WTC11 (cell line): ENCODE measurements at regions not wholly inside any gene's neighbourhood (a gene's known extent, or its start where the extent isn't known, plus 50 kb on each side); places are given as distances from the start of the nearest gene placed in this dataset.

Experiments used
- ATAC-seq: fragments of 200-7000 bp; cut with Tn5 transposase; 2 replicates; pipeline ENCODE4 v1.10.0; 2021; ENCODE audit warnings: mild to moderate bottlenecking, moderate library complexity
- CTCF ChIA-PET: fragments of 300-600 bp; sonication (Branson Sonifier 250); formaldehyde crosslinking; loops from one replicate; lab custom pipeline; 2021; ENCODE audit warnings: antibody characterized with exemption; lab: Charles Lee
- POLR2A ChIA-PET: fragments of 350-600 bp; sonication (Branson Sonifier 250); formaldehyde crosslinking; loops from one replicate; lab custom pipeline; 2021; ENCODE audit warnings: antibody characterized with exemption; lab: Charles Lee
- DNase-seq: peaks from one replicate; pipeline ENCODE4 v3.0.0; 2021; ENCODE audit warnings: low spot score
- H3K27ac Mint-ChIP-seq: 2 replicates; pipeline ENCODE4 v1.8.0; 2021; ENCODE audit warnings: mixed read lengths
- H3K27me3 Mint-ChIP-seq: 2 replicates; pipeline ENCODE4 v1.8.0; 2021; ENCODE audit warnings: low read depth, mild to moderate bottlenecking, moderate library complexity, mixed read lengths
- H3K36me3 Mint-ChIP-seq: 2 replicates; pipeline ENCODE4 v1.8.0; 2021; ENCODE audit warnings: mixed read lengths
- H3K4me1 Mint-ChIP-seq: 2 replicates; pipeline ENCODE4 v1.8.0; 2022; ENCODE audit warnings: mixed read lengths
- H3K4me3 Mint-ChIP-seq: 2 replicates; pipeline ENCODE4 v1.8.0; 2021; ENCODE audit warnings: mild to moderate bottlenecking, moderate library complexity, mixed read lengths
- H3K9me3 Mint-ChIP-seq: 2 replicates; pipeline ENCODE4 v1.8.0; 2021; ENCODE audit warnings: mixed read lengths
- ELF4 ChIP-seq: sonication (generic); formaldehyde crosslinking; IDR thresholded peaks from 2 replicates; pipeline ENCODE4 v1.8.1; 2022; ENCODE audit warnings: low read depth, mild to moderate bottlenecking, moderate library complexity, missing genetic modification reagents
- EMX1 ChIP-seq: fragments of 250-450 bp; sonication (Bioruptor Pico); IDR thresholded peaks from 2 replicates; pipeline ENCODE4 v1.8.0; 2021; ENCODE audit warnings: mild to moderate bottlenecking
- ETV6 ChIP-seq: sonication (generic); formaldehyde crosslinking; IDR thresholded peaks from 2 replicates; pipeline ENCODE4 v1.8.1; 2022; ENCODE audit warnings: mild to moderate bottlenecking, missing genetic modification reagents
- JAZF1 ChIP-seq: fragments of 250-450 bp; sonication (Bioruptor Pico); IDR thresholded peaks from 2 replicates; pipeline ENCODE4 v1.9.0; 2021; ENCODE audit warnings: moderate library complexity, mild to moderate bottlenecking, inconsistent platforms
- JUN ChIP-seq: sonication (generic); formaldehyde crosslinking; IDR thresholded peaks from 2 replicates; pipeline ENCODE4 v1.8.0; 2023; ENCODE audit warnings: mild to moderate bottlenecking, missing genetic modification reagents
- MXD4 ChIP-seq: fragments of 250-450 bp; sonication (Bioruptor Pico); IDR thresholded peaks from 2 replicates; pipeline ENCODE4 v1.8.0; 2021; ENCODE audit warnings: mild to moderate bottlenecking, moderate library complexity, borderline replicate concordance
- MYBL2 ChIP-seq: sonication (generic); formaldehyde crosslinking; IDR thresholded peaks from 2 replicates; pipeline ENCODE4 v1.8.1; 2023; ENCODE audit warnings: mild to moderate bottlenecking, moderate library complexity, missing genetic modification reagents
- NFATC4 ChIP-seq: fragments of 250-450 bp; sonication (Bioruptor Pico); IDR thresholded peaks from 2 replicates; pipeline ENCODE4 v1.9.0; 2021; ENCODE audit warnings: mild to moderate bottlenecking
- NR1H2 ChIP-seq: sonication (generic); formaldehyde crosslinking; IDR thresholded peaks from 2 replicates; pipeline ENCODE4 v1.9.0; 2021; ENCODE audit warnings: mild to moderate bottlenecking, moderate library complexity, missing genetic modification reagents
- SP1 ChIP-seq: sonication (generic); formaldehyde crosslinking; conservative IDR thresholded peaks from 2 replicates; pipeline ENCODE4 v1.8.1; 2022; ENCODE audit warnings: missing genetic modification reagents
- TEAD1 ChIP-seq: sonication (generic); formaldehyde crosslinking; IDR thresholded peaks from 2 replicates; pipeline ENCODE4 v1.8.0; 2022; ENCODE audit warnings: mild to moderate bottlenecking, missing genetic modification reagents
- TP53 ChIP-seq: sonication (generic); formaldehyde crosslinking; IDR thresholded peaks from 2 replicates; pipeline ENCODE4 v1.8.1; 2023; ENCODE audit warnings: mild to moderate bottlenecking, missing genetic modification reagents
- ZNF317 ChIP-seq: sonication (generic); formaldehyde crosslinking; IDR thresholded peaks from 2 replicates; pipeline ENCODE4 v1.8.1; 2023; ENCODE audit warnings: low read depth, mild to moderate bottlenecking, moderate library complexity, missing genetic modification reagents, borderline replicate concordance
- TF ChIP-seq, protein P1 (sequence below): sonication (generic); formaldehyde crosslinking; IDR thresholded peaks from 2 replicates; pipeline ENCODE4 v1.8.0; 2022; ENCODE audit warnings: mild to moderate bottlenecking, missing genetic modification reagents
- TF ChIP-seq, protein P2 (sequence below): sonication (generic); formaldehyde crosslinking; IDR thresholded peaks from 2 replicates; pipeline ENCODE4 v1.8.0; 2022; ENCODE audit warnings: mild to moderate bottlenecking, missing genetic modification reagents
- TF ChIP-seq, protein P3 (sequence below): fragments of 250-450 bp; sonication (Bioruptor Pico); IDR thresholded peaks from 2 replicates; pipeline ENCODE4 v1.9.0; 2021; ENCODE audit warnings: moderate library complexity, mild to moderate bottlenecking, inconsistent platforms, borderline replicate concordance
- TF ChIP-seq, protein P4 (sequence below): sonication (generic); formaldehyde crosslinking; IDR thresholded peaks from 2 replicates; pipeline ENCODE4 v1.8.1; 2023; ENCODE audit warnings: mild to moderate bottlenecking, missing genetic modification reagents, borderline replicate concordance
- TF ChIP-seq, protein P5 (sequence below): fragments of 250-450 bp; sonication (Bioruptor Pico); IDR thresholded peaks from 2 replicates; pipeline ENCODE4 v1.8.0; 2021; ENCODE audit warnings: mild to moderate bottlenecking
- TF ChIP-seq, protein P6 (sequence below): sonication (generic); formaldehyde crosslinking; IDR thresholded peaks from 2 replicates; pipeline ENCODE4 v1.8.1; 2022; ENCODE audit warnings: low read depth, missing genetic modification reagents, borderline replicate concordance

DNA sequence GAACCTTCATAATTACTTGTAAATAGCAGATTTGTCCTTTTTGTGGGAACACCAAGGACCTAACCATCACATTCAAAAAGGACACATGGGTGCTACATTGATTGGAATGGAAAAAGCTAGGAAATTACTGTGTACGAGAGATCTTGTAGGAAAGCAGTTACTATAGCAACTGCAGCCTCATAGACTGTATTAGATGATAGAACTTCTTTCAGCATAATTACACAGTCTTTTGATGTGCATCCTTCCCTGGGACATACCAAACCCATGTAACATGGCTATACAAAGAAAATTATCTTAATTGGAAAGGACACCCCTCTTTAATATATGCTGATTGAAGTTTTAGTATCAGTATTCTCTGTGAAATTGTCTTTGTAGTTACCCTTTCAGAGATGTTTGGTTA, 130.7 kb upstream of the CTSO start:
- TF ChIP-seq JUN (CRISPR knock-in tag): no peak
- no peak for TF ChIP-seq ZNF317 (CRISPR knock-in tag)
- TF ChIP-seq SP1 (CRISPR knock-in tag): no peak
- TF ChIP-seq, protein P1, sequence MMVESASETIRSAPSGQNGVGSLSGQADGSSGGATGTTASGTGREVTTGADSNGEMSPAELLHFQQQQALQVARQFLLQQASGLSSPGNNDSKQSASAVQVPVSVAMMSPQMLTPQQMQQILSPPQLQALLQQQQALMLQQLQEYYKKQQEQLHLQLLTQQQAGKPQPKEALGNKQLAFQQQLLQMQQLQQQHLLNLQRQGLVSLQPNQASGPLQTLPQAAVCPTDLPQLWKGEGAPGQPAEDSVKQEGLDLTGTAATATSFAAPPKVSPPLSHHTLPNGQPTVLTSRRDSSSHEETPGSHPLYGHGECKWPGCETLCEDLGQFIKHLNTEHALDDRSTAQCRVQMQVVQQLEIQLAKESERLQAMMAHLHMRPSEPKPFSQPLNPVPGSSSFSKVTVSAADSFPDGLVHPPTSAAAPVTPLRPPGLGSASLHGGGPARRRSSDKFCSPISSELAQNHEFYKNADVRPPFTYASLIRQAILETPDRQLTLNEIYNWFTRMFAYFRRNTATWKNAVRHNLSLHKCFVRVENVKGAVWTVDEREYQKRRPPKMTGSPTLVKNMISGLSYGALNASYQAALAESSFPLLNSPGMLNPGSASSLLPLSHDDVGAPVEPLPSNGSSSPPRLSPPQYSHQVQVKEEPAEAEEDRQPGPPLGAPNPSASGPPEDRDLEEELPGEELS (CRISPR knock-in tag): no peak
- TF ChIP-seq ELF4: no peak
- TF ChIP-seq TEAD1 (CRISPR knock-in tag): no peak
- TF ChIP-seq MYBL2 (CRISPR knock-in tag): no peak
- ATAC-seq (no peak), DNase-seq (no peak)
- POLR2A ChIA-PET: no interaction called here
- Mint-ChIP-seq H3K4me1 (no peaks in the 10 kb centered on the region), H3K27me3 (no peaks in the 10 kb centered on the region), H3K9me3 (peaks cover 15% of the 10 kb centered on the region), H3K4me3 (no peak overlapping the region), H3K36me3 (peaks cover 8% of the 10 kb centered on the region), H3K27ac (no peak overlapping the region)
- CTCF ChIA-PET: no interaction called here

DNA sequence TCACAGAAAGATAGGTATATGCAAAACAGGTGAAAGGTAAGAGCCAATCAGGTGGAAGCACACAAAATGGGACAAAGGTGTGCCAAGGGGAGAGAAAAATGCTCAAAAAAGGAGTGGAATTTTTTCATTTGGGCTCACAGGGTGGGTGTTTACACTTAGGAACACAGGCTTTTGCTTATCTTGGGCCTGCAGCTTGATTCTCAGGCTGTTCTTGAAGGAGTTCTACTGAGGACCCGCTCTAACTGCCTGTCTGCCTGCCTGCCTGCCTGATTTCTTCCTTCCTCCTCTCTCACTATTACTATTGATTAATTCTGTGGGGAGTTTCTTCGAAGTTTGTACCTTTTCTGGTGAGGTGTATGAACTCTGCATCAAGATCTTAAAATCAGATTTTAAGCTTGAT, 120.3 kb upstream of the CTSO start:
- no peak for TF ChIP-seq TEAD1 (CRISPR knock-in tag)
- TF ChIP-seq, protein P2, sequence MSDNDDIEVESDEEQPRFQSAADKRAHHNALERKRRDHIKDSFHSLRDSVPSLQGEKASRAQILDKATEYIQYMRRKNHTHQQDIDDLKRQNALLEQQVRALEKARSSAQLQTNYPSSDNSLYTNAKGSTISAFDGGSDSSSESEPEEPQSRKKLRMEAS (CRISPR knock-in tag): no peak
- no peak for TF ChIP-seq ETV6 (CRISPR knock-in tag)
- TF ChIP-seq, protein P1 (CRISPR knock-in tag): no peak
- TF ChIP-seq, protein P3, sequence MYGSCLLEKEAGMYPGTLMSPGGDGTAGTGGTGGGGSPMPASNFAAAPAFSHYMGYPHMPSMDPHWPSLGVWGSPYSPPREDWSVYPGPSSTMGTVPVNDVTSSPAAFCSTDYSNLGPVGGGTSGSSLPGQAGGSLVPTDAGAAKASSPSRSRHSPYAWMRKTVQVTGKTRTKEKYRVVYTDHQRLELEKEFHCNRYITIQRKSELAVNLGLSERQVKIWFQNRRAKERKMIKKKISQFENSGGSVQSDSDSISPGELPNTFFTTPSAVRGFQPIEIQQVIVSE (CRISPR knock-in tag): no peak
- TF ChIP-seq TP53: no peak
- TF ChIP-seq NFATC4 (CRISPR knock-in tag): no peak
- TF ChIP-seq ELF4: no peak
- TF ChIP-seq, protein P4, sequence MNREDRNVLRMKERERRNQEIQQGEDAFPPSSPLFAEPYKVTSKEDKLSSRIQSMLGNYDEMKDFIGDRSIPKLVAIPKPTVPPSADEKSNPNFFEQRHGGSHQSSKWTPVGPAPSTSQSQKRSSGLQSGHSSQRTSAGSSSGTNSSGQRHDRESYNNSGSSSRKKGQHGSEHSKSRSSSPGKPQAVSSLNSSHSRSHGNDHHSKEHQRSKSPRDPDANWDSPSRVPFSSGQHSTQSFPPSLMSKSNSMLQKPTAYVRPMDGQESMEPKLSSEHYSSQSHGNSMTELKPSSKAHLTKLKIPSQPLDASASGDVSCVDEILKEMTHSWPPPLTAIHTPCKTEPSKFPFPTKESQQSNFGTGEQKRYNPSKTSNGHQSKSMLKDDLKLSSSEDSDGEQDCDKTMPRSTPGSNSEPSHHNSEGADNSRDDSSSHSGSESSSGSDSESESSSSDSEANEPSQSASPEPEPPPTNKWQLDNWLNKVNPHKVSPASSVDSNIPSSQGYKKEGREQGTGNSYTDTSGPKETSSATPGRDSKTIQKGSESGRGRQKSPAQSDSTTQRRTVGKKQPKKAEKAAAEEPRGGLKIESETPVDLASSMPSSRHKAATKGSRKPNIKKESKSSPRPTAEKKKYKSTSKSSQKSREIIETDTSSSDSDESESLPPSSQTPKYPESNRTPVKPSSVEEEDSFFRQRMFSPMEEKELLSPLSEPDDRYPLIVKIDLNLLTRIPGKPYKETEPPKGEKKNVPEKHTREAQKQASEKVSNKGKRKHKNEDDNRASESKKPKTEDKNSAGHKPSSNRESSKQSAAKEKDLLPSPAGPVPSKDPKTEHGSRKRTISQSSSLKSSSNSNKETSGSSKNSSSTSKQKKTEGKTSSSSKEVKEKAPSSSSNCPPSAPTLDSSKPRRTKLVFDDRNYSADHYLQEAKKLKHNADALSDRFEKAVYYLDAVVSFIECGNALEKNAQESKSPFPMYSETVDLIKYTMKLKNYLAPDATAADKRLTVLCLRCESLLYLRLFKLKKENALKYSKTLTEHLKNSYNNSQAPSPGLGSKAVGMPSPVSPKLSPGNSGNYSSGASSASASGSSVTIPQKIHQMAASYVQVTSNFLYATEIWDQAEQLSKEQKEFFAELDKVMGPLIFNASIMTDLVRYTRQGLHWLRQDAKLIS (CRISPR knock-in tag): no peak
- ChIA-PET CTCF (no interaction called here), POLR2A (no interaction called here)
- Mint-ChIP-seq H3K36me3 (peaks cover 46% of the 10 kb centered on the region), H3K4me1 (no peaks in the 10 kb centered on the region), H3K9me3 (peaks cover 58% of the 10 kb centered on the region), H3K4me3 (no peak overlapping the region), H3K27ac (no peak overlapping the region), H3K27me3 (no peaks in the 10 kb centered on the region)
- ATAC-seq (no peak), DNase-seq (no peak)

DNA sequence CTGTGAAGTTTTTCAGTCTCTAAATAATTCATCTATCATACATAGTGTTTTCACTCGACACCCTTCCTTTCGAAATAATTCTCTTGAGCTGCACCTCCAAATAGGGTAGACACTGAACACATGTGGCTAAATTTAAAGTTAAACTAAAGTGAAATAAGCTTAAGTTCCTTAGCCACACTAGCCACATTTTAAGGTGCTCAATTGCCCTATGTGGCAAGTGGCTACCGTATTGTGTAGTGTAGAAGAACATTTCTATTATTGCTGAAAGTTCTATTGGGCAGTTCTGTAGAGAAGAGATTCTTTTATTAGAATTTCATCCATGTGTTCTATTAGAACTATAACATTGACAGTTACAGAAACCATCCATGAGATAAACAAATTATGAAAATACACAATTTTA, 107.0 kb upstream of the CTSO start:
- CTCF ChIA-PET: no interaction called here
- no peaks in the 10 kb centered on the region for H3K36me3 Mint-ChIP-seq
- TF ChIP-seq, protein P1 (CRISPR knock-in tag): no peak
- no peak for TF ChIP-seq TEAD1 (CRISPR knock-in tag)
- TF ChIP-seq EMX1: no peak
- TF ChIP-seq JAZF1 (CRISPR knock-in tag): no peak
- TF ChIP-seq, protein P5, sequence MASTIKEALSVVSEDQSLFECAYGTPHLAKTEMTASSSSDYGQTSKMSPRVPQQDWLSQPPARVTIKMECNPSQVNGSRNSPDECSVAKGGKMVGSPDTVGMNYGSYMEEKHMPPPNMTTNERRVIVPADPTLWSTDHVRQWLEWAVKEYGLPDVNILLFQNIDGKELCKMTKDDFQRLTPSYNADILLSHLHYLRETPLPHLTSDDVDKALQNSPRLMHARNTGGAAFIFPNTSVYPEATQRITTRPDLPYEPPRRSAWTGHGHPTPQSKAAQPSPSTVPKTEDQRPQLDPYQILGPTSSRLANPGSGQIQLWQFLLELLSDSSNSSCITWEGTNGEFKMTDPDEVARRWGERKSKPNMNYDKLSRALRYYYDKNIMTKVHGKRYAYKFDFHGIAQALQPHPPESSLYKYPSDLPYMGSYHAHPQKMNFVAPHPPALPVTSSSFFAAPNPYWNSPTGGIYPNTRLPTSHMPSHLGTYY (CRISPR knock-in tag): no peak
- no peak for TF ChIP-seq NR1H2 (CRISPR knock-in tag)
- TF ChIP-seq MXD4 (CRISPR knock-in tag): no peak
- TF ChIP-seq MYBL2 (CRISPR knock-in tag): no peak
- TF ChIP-seq, protein P6, sequence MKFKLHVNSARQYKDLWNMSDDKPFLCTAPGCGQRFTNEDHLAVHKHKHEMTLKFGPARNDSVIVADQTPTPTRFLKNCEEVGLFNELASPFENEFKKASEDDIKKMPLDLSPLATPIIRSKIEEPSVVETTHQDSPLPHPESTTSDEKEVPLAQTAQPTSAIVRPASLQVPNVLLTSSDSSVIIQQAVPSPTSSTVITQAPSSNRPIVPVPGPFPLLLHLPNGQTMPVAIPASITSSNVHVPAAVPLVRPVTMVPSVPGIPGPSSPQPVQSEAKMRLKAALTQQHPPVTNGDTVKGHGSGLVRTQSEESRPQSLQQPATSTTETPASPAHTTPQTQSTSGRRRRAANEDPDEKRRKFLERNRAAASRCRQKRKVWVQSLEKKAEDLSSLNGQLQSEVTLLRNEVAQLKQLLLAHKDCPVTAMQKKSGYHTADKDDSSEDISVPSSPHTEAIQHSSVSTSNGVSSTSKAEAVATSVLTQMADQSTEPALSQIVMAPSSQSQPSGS: no peak

More for the DNA sequence above, 107.0 kb upstream of the CTSO start:
- no peak overlapping the region for H3K4me3 Mint-ChIP-seq
- POLR2A ChIA-PET: no interaction called here
- H3K27ac Mint-ChIP-seq: no peak overlapping the region
- no peaks in the 10 kb centered on the region for H3K9me3 Mint-ChIP-seq
- no peaks in the 10 kb centered on the region for H3K27me3 Mint-ChIP-seq
- DNase-seq (no peak), ATAC-seq (no peak)
- no peaks in the 10 kb centered on the region for H3K4me1 Mint-ChIP-seq
